Endometrial microvascular endothelial cells (primary cell): ENCODE measurements at regions not wholly inside any gene's neighbourhood (a gene's known extent, or its start where the extent isn't known, plus 50 kb on each side); places are given as distances from the start of the nearest gene placed in this dataset.
"Not testable (repeated sequence)": the region's sequence is repeated elsewhere in the genome, so short reads cannot be mapped to it uniquely, and the experiment has no call there.

ENCODE experiments used
- in situ Hi-C: cut with HindIII; loops from 2 replicates; pipeline ENCODE4 v1.10.0; 2017; ENCODE audit warnings: low sequenced_read_pairs, low pct_unique_long_range_greater_than_20kb; ENCODE audit errors: inconsistent ontology term

DNA sequence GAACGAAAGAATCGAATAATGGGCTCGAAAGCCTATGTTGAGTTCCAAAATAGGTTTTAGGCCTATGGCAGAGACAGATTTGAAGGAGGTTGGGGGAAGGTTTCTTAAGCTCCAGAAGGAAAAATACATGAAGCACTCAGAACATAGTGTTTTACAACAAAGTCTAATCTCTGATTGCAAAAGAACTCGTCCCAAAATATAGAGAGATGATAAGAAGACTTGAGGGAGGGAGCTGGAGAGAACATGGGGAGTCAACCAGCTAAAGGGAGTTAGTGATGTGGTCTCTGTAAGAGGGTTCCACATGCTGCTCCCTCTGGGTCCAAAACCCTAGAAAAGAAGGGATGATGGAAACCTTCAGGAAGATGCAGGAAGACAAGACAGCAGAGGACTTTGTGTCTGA lies 54.8 kb upstream of the DAAM1 start:
- in situ Hi-C loops = no loop called here

DNA sequence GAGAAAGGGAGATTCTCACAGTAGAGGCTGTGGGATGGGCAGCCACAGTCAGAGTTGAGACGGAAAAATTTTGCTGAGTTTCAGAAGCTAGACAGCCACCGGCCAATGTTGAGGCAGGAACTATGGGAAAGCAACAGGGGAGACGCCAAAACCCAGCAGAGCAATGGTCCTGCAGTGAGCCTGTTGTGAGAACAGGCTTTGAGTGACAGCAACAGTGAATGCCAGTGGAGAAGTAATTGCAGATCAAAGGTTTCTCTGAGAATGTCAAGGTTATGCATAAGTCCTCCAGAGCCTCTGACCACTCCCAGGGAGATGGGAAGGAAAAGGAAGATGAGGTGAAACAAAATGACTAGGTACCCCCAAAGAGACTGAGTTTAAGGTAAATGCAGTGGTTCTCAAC lies 54.2 kb upstream of the DAAM1 start:
- in situ Hi-C loops = no loop called here

DNA sequence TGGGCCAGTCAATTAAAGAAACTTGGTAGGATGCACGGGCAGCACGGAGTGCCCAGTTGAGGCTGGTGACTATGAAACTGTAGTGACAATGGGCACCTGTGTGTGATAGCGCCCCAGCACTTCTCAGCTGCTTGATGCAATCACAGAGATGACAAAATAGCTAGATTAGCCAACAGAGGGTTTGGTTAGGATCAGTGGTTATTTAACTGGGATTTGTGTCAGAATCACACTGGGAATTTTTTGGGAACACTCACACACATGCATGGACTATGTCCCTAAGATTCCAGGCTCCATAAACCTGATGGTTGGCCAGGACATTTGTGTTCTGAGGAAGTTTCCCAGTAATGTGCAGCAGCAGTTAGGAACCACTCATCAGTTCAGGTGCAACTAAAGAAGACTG lies 51.2 kb upstream of the DAAM1 start:
- in situ Hi-C loops = no loop called here

DNA sequence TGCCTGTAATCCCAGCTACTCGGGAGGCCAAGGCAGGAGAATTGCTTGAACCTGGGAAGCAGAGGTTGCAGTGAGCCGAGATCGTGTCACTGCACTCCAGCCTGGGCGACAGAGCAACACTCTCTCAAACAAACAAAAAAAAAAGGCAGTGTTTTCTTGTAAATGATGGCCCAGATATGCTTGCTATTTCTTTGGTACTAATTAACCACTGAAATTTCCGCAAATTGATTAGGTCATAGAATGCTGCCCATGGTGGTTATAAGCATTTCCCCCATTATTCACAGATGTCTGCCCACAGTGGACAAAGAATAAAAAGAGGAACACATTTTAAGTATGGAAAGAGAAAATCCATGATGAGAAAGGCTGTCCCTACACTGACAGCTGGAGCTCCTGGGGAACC lies 49.9 kb upstream of the DAAM1 start:
- in situ Hi-C loops = not testable (repeated sequence)
